OCI-LY3 (cell line): ENCODE measurements at regions not wholly inside any gene's neighbourhood (a gene's known extent, or its start where the extent isn't known, plus 50 kb on each side); places are given as distances from the start of the nearest gene placed in this dataset.

Experiments
- H2AFZ ChIP-seq: fragments of 200-600, 300-600 bp; shearing (Covaris generic); 2 replicates; pipeline ENCODE4 v1.6.0; 2014; ENCODE audit warnings: antibody characterized with exemption, low read depth, low read length
- H3K27ac ChIP-seq: fragments of 200-600, 300-600 bp; sonication (generic); 2 replicates; pipeline ENCODE4 v1.5.1; 2014; ENCODE audit warnings: mild to moderate bottlenecking, low read length, moderate library complexity, mixed read lengths
- H3K27me3 ChIP-seq: fragments of 200-600, 300-600 bp; sonication (generic); 2 replicates; pipeline ENCODE4 v1.6.1; 2014; ENCODE audit warnings: low read depth, low read length, mixed read lengths
- H3K36me3 ChIP-seq: fragments of 200-600, 300-600 bp; sonication (generic); replicated peaks from 2 replicates; pipeline ENCODE3; 2014; ENCODE audit warnings: low read depth, low read length, mixed read lengths
- H3K4me1 ChIP-seq: fragments of 300-600, 200-600 bp; sonication (generic); 2 replicates; pipeline ENCODE4 v1.6.1; 2014; ENCODE audit warnings: low read length, mixed read lengths
- H3K4me2 ChIP-seq: fragments of 200-600, 300-600 bp; sonication (generic); 2 replicates; pipeline ENCODE4 v1.6.1; 2014; ENCODE audit warnings: low read length, mixed read lengths
- H3K4me3 ChIP-seq: fragments of 300-600, 200-600 bp; sonication (generic); 2 replicates; pipeline ENCODE4 v1.5.1; 2014; ENCODE audit warnings: antibody characterized with exemption, mild to moderate bottlenecking, low read length, moderate library complexity
- H3K79me2 ChIP-seq: fragments of 300-600, 200-600 bp; shearing (Covaris generic); 2 replicates; pipeline ENCODE4 v1.6.1; 2014; ENCODE audit warnings: mild to moderate bottlenecking, low read length, mixed read lengths
- H3K9ac ChIP-seq: fragments of 300-600, 200-600 bp; shearing (Covaris generic); 2 replicates; pipeline ENCODE4 v1.6.0; 2014; ENCODE audit warnings: mild to moderate bottlenecking, low read length, moderate library complexity
- H3K9me3 ChIP-seq: fragments of 200-600, 300-600 bp; shearing (Covaris generic); 2 replicates; pipeline ENCODE4 v1.6.1; 2014; ENCODE audit warnings: low read length, mixed read lengths; ENCODE audit not compliant: insufficient read depth
- H4K20me1 ChIP-seq: fragments of 200-600, 300-600 bp; sonication (generic); 2 replicates; pipeline ENCODE4 v1.6.1; 2016; ENCODE audit warnings: low read length, mixed read lengths; ENCODE audit not compliant: insufficient read depth
- CTCF ChIP-seq: fragments of 200-600, 300-600 bp; sonication (generic); IDR thresholded peaks from 2 replicates; pipeline ENCODE4 v1.5.1; 2014; ENCODE audit warnings: antibody characterized with exemption, low read length, low read depth
- EZH2phosphoT487 ChIP-seq: fragments of 200-600 bp; shearing (Covaris generic); IDR thresholded peaks from 2 replicates; pipeline ENCODE4 v1.6.1; 2018; ENCODE audit warnings: antibody characterized with exemption, mixed run types, low read depth

- Histone ChIP-seq H2AFZ (no peak overlapping the region), H3K9ac (no peak overlapping the region), H3K79me2 (no peaks in the 10 kb centered on the region), H3K4me3 (no peak overlapping the region), H3K4me2 (no peak overlapping the region), H3K36me3 (no peaks in the 10 kb centered on the region), H3K27me3 (no peaks in the 10 kb centered on the region), H3K4me1 (no peaks in the 10 kb centered on the region), H3K9me3 (no peaks in the 10 kb centered on the region), H3K27ac (no peak overlapping the region), H4K20me1 (no peaks in the 10 kb centered on the region)
- no peak for TF ChIP-seq CTCF
Measured at GRCh38 chr12:18953505-18953904, 176.0 kb upstream of the PLEKHA5 start.

GRCh38 chr12:18955594-18955993 is 173.9 kb upstream of the PLEKHA5 start:
- H3K27ac ChIP-seq, result no peak overlapping the region
- TF ChIP-seq EZH2phosphoT487, result no peak
- TF ChIP-seq CTCF, result no peak
- no peak overlapping the region for H2AFZ ChIP-seq
- H3K9ac ChIP-seq, result no peak overlapping the region
- H3K36me3 ChIP-seq, result no peaks in the 10 kb centered on the region
- no peaks in the 10 kb centered on the region for H3K79me2 ChIP-seq
- no peak overlapping the region for H3K4me2 ChIP-seq
- no peaks in the 10 kb centered on the region for H4K20me1 ChIP-seq
- no peak overlapping the region for H3K4me3 ChIP-seq
- H3K27me3 ChIP-seq, result no peaks in the 10 kb centered on the region
- no peaks in the 10 kb centered on the region for H3K9me3 ChIP-seq
- no peaks in the 10 kb centered on the region for H3K4me1 ChIP-seq

- no peaks in the 10 kb centered on the region for H3K9me3 ChIP-seq
- H3K36me3 ChIP-seq, result no peaks in the 10 kb centered on the region
- no peaks in the 10 kb centered on the region for H3K27me3 ChIP-seq
- H3K4me2 ChIP-seq, result no peak overlapping the region
- no peak overlapping the region for H3K4me3 ChIP-seq
- H3K9ac ChIP-seq, result no peak overlapping the region
- H3K4me1 ChIP-seq, result no peaks in the 10 kb centered on the region
- H3K27ac ChIP-seq, result no peak overlapping the region
- H3K79me2 ChIP-seq, result no peaks in the 10 kb centered on the region
- no peaks in the 10 kb centered on the region for H4K20me1 ChIP-seq
- TF ChIP-seq EZH2phosphoT487 (no peak), CTCF (no peak)
- H2AFZ ChIP-seq, result no peak overlapping the region
Measured at GRCh38 chr12:18965203-18965602, 164.3 kb upstream of the PLEKHA5 start.

GRCh38 chr12:18966954-18967353 is 162.6 kb upstream of the PLEKHA5 start:
- no peaks in the 10 kb centered on the region for H3K27me3 ChIP-seq
- no peaks in the 10 kb centered on the region for H3K36me3 ChIP-seq
- no peak overlapping the region for H3K4me3 ChIP-seq
- no peak overlapping the region for H2AFZ ChIP-seq
- H3K4me1 ChIP-seq, result no peaks in the 10 kb centered on the region
- no peaks in the 10 kb centered on the region for H3K79me2 ChIP-seq
- no peaks in the 10 kb centered on the region for H4K20me1 ChIP-seq
- H3K27ac ChIP-seq, result no peak overlapping the region
- TF ChIP-seq EZH2phosphoT487 (no peak), CTCF (no peak)
- H3K9me3 ChIP-seq, result no peaks in the 10 kb centered on the region
- H3K9ac ChIP-seq, result no peak overlapping the region
- no peak overlapping the region for H3K4me2 ChIP-seq
